Glutamatergic neuron (in vitro differentiated cells): ENCODE measurements at regions not wholly inside any gene's neighbourhood (a gene's known extent, or its start where the extent isn't known, plus 50 kb on each side); places are given as distances from the start of the nearest gene placed in this dataset.

Experiments used
- DNase-seq: peaks from one replicate; pipeline ENCODE4 v3.0.0; 2022
- H3K27ac Mint-ChIP-seq: one replicate; pipeline ENCODE4 v1.8.0; 2020; ENCODE audit warnings: mild to moderate bottlenecking, mixed read lengths, inconsistent platforms; ENCODE audit not compliant: unreplicated experiment
- H3K27me3 Mint-ChIP-seq: one replicate; pipeline ENCODE4 v1.8.0; 2020; ENCODE audit warnings: mild to moderate bottlenecking, moderate library complexity, mixed read lengths, inconsistent platforms; ENCODE audit not compliant: unreplicated experiment
- H3K36me3 Mint-ChIP-seq: one replicate; pipeline ENCODE4 v1.8.0; 2020; ENCODE audit warnings: mild to moderate bottlenecking, mixed read lengths, inconsistent platforms; ENCODE audit not compliant: unreplicated experiment
- H3K4me1 Mint-ChIP-seq: one replicate; pipeline ENCODE4 v1.8.0; 2020; ENCODE audit warnings: mild to moderate bottlenecking, low read depth, mixed read lengths, inconsistent platforms; ENCODE audit not compliant: unreplicated experiment
- H3K4me3 Mint-ChIP-seq: one replicate; pipeline ENCODE4 v1.8.0; 2020; ENCODE audit warnings: mild to moderate bottlenecking, mixed read lengths, inconsistent platforms; ENCODE audit not compliant: unreplicated experiment
- H3K9me3 Mint-ChIP-seq: one replicate; pipeline ENCODE4 v1.8.0; 2020; ENCODE audit warnings: mild to moderate bottlenecking, moderate library complexity, mixed read lengths, inconsistent platforms; ENCODE audit not compliant: unreplicated experiment
- CTCF ChIP-seq: fragments of 200-600 bp; sonication (generic); IDR thresholded peaks from one replicate; pipeline ENCODE4 v1.5.0; 2021; ENCODE audit not compliant: partially characterized antibody, unreplicated experiment

DNA sequence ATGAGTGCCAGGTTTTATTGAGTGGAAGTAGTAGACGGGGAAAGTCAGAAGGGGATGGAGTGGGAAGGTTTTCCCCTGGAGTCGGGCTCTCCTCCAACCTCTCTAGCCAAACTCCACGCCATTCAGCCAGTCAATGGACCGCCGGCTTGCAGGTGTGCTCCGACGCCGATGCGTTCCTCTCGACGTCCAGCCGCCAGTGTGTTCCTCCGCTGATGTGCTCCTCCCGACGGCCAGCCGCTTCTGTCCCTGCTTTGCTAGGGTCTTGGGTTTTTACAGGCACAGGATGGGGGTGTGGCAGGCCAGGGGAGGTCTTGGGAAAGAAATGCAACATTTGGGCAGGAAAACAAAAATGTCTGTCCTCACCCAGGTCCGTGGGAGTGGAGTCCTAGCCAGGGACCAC is 94.3 kb upstream of the TEX51 start:
- peaks cover 3% of the 10 kb centered on the region for H3K27me3 Mint-ChIP-seq
- H3K9me3 Mint-ChIP-seq: no peaks in the 10 kb centered on the region
- no peak overlapping the region for H3K27ac Mint-ChIP-seq
- TF ChIP-seq CTCF: no peak
- no peak for DNase-seq
- H3K4me1 Mint-ChIP-seq: peaks cover 10% of the 10 kb centered on the region
- no peaks in the 10 kb centered on the region for H3K36me3 Mint-ChIP-seq
- H3K4me3 Mint-ChIP-seq: no peak overlapping the region

- peaks cover 3% of the 10 kb centered on the region for H3K9me3 Mint-ChIP-seq
- no peak for TF ChIP-seq CTCF
- peaks cover 3% of the 10 kb centered on the region for H3K27me3 Mint-ChIP-seq
- peaks cover 13% of the 10 kb centered on the region for H3K4me1 Mint-ChIP-seq
- H3K4me3 Mint-ChIP-seq: peak overlapping the region; percentile 16
- H3K36me3 Mint-ChIP-seq: no peaks in the 10 kb centered on the region
- DNase-seq: no peak
- H3K27ac Mint-ChIP-seq: peak overlapping the region; percentile 45
These were observed 89.8 kb upstream of the TEX51 start for GRCh38 chr2:126808929-126809328.

- peaks cover 3% of the 10 kb centered on the region for H3K9me3 Mint-ChIP-seq
- H3K4me1 Mint-ChIP-seq: peaks cover 13% of the 10 kb centered on the region
- no peaks in the 10 kb centered on the region for H3K36me3 Mint-ChIP-seq
- no peak for TF ChIP-seq CTCF
- no peak overlapping the region for H3K4me3 Mint-ChIP-seq
- no peak overlapping the region for H3K27ac Mint-ChIP-seq
- H3K27me3 Mint-ChIP-seq: peaks cover 3% of the 10 kb centered on the region
- no peak for DNase-seq
These were observed 89.3 kb upstream of the TEX51 start for GRCh38 chr2:126809340-126809739.

DNA sequence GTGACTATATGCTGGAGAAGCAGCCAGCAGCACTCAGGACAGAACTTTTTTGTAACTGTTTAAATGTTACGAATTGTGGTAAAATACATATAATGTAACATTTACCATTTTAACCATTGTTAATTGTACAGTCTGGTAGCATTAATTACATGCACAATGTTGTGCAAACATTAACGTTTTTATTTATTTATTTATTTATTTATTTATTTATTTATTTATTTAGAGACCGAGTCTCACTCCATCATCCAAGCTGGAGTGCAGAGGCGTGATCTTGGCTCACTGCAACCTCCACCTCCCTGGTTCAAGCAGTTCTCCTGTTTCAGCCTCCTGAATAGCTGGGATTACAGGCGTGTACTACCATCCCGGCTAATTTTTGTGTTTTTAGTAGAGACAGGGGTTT is 88.7 kb upstream of the TEX51 start:
- no peak for DNase-seq
- Mint-ChIP-seq H3K27me3 (peaks cover 3% of the 10 kb centered on the region), H3K27ac (no peak overlapping the region), H3K4me1 (peaks cover 13% of the 10 kb centered on the region), H3K9me3 (peaks cover 3% of the 10 kb centered on the region), H3K4me3 (no peak overlapping the region), H3K36me3 (no peaks in the 10 kb centered on the region)
- no peak for TF ChIP-seq CTCF

GRCh38 chr2:126811101-126811500 is 87.6 kb upstream of the TEX51 start:
- peaks cover 3% of the 10 kb centered on the region for H3K27me3 Mint-ChIP-seq
- no peak overlapping the region for H3K27ac Mint-ChIP-seq
- no peak for TF ChIP-seq CTCF
- no peak overlapping the region for H3K4me3 Mint-ChIP-seq
- no peak for DNase-seq
- peaks cover 5% of the 10 kb centered on the region for H3K9me3 Mint-ChIP-seq
- H3K36me3 Mint-ChIP-seq: no peaks in the 10 kb centered on the region
- H3K4me1 Mint-ChIP-seq: peaks cover 13% of the 10 kb centered on the region
